ENCODE measurements at regions not wholly inside any gene's neighbourhood (a gene's known extent, or its start where the extent isn't known, plus 50 kb on each side); places are given as distances from the start of the nearest gene placed in this dataset.

DNA sequence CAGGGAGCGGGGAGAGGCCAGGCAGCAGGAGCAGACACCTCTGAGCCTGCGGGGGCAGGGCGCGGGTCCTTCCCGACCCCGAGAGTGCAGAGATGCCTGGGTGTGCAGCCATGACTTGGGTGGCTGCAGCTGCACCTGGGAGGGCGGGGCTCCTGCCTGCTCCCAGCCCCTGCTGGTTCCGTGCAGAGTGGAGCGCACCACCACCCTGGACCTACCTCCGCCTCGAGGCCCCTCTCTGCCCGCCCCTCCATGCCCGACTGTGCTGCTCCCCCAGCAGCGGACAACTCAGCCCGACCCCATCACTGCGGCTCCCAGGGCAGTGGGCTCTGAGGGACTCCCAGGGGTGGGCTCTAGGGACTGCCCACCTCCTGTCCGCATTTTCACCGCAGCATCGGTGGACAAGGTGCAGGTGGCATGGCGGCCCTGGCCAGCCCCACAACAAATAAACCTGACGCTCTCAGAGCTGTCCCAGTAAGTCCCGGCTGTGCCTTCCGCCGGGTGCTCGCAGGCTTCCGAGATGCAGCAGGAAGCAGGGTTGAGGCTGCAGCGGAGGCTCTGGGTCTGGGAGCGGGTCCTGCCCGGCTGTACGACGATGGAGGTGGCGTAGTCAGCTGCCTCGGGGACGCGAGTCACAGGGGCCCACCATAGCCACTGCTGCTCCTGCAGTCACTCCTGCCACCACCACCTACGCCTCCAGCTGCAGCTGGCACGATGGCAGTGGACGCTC, 392.0 kb upstream of the CCDC196 start:
- TF ChIP-seq, protein P1, sequence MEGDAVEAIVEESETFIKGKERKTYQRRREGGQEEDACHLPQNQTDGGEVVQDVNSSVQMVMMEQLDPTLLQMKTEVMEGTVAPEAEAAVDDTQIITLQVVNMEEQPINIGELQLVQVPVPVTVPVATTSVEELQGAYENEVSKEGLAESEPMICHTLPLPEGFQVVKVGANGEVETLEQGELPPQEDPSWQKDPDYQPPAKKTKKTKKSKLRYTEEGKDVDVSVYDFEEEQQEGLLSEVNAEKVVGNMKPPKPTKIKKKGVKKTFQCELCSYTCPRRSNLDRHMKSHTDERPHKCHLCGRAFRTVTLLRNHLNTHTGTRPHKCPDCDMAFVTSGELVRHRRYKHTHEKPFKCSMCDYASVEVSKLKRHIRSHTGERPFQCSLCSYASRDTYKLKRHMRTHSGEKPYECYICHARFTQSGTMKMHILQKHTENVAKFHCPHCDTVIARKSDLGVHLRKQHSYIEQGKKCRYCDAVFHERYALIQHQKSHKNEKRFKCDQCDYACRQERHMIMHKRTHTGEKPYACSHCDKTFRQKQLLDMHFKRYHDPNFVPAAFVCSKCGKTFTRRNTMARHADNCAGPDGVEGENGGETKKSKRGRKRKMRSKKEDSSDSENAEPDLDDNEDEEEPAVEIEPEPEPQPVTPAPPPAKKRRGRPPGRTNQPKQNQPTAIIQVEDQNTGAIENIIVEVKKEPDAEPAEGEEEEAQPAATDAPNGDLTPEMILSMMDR (IDR thresholded peaks at IDR 0.05), result no peak
- TF ChIP-seq POLR2AphosphoS5 (IDR thresholded peaks at IDR 0.05), result no peak
- no peak for TF ChIP-seq EP300 (IDR thresholded peaks at IDR 0.05)
